ENCODE measurements at regions not wholly inside any gene's neighbourhood (a gene's known extent, or its start where the extent isn't known, plus 50 kb on each side); places are given as distances from the start of the nearest gene placed in this dataset.

DNA sequence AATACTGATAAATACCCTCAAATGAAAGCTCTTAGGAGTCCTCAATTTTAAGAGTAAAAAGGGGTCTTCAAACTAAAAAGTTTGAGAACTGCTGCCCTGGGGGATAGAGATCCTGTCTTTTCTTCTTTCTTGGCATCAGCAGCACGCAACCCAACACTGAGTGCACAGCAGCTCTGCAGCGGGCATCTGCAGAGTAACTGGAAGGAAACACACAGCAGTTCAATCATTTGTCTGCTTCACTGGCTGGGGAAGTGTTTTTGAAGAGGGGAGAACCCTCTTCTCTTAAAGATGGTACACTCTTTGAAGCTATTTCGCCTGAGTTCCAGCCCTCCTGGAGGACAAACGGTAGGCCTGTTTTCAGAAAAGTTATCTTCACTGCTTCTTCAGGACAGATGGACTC, 193.6 kb downstream of the FGFR2 start:
- no peak for DNase-seq (ENCODE audit: low read depth)
- no peak overlapping the region for H3K4me3 ChIP-seq (ENCODE audit: low read depth, low read length)
- TF ChIP-seq, protein P1, sequence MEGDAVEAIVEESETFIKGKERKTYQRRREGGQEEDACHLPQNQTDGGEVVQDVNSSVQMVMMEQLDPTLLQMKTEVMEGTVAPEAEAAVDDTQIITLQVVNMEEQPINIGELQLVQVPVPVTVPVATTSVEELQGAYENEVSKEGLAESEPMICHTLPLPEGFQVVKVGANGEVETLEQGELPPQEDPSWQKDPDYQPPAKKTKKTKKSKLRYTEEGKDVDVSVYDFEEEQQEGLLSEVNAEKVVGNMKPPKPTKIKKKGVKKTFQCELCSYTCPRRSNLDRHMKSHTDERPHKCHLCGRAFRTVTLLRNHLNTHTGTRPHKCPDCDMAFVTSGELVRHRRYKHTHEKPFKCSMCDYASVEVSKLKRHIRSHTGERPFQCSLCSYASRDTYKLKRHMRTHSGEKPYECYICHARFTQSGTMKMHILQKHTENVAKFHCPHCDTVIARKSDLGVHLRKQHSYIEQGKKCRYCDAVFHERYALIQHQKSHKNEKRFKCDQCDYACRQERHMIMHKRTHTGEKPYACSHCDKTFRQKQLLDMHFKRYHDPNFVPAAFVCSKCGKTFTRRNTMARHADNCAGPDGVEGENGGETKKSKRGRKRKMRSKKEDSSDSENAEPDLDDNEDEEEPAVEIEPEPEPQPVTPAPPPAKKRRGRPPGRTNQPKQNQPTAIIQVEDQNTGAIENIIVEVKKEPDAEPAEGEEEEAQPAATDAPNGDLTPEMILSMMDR (IDR thresholded peaks at IDR 0.05; ENCODE audit: insufficient read depth, low read depth, low read length): no peak

- TF ChIP-seq, protein P1 (IDR thresholded peaks at IDR 0.05; ENCODE audit: insufficient read depth, low read depth, low read length): no peak
- DNase-seq (ENCODE audit: low read depth): no peak
- H3K4me3 ChIP-seq (ENCODE audit: low read depth, low read length): no peak overlapping the region
Measured at GRCh38 chr10:121405096-121405495, 193.1 kb downstream of the FGFR2 start.

DNA sequence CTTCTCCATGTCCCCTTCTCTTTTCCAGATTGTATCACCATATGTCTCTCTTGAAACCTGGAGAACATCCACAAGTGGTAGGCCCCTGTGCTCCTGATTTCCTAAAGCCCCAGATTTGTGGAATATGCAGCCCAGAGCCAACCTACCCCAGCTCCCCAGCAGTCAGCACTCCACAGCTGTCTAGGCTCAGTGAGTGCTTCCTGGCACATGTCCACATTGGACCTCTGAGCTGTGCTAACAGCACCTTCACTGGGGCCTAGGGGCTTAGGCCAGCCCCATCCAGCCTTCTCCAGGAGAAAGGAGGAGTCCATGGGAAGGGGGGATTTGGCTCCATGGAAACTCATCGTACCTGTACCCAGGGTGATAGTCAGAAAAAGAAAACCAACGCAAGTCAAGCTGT, 192.7 kb downstream of the FGFR2 start:
- DNase-seq (ENCODE audit: low read depth): no peak
- TF ChIP-seq, protein P1 (IDR thresholded peaks at IDR 0.05; ENCODE audit: insufficient read depth, low read depth, low read length): no peak
- H3K4me3 ChIP-seq (ENCODE audit: low read depth, low read length): no peak overlapping the region

GRCh38 chr10:121405953-121406352, 192.3 kb downstream of the FGFR2 start:
- TF ChIP-seq, protein P1 (IDR thresholded peaks at IDR 0.05; ENCODE audit: insufficient read depth, low read depth, low read length): no peak
- H3K4me3 ChIP-seq (ENCODE audit: low read depth, low read length): no peak overlapping the region
- no peak for DNase-seq (ENCODE audit: low read depth)

GRCh38 chr10:121406823-121407545, 191.3 kb downstream of the FGFR2 start:
- no peak overlapping the region for H3K4me3 ChIP-seq (ENCODE audit: low read depth, low read length)
- TF ChIP-seq, protein P1 (IDR thresholded peaks at IDR 0.05; ENCODE audit: insufficient read depth, low read depth, low read length): no peak
- no peak for DNase-seq (ENCODE audit: low read depth)

DNA sequence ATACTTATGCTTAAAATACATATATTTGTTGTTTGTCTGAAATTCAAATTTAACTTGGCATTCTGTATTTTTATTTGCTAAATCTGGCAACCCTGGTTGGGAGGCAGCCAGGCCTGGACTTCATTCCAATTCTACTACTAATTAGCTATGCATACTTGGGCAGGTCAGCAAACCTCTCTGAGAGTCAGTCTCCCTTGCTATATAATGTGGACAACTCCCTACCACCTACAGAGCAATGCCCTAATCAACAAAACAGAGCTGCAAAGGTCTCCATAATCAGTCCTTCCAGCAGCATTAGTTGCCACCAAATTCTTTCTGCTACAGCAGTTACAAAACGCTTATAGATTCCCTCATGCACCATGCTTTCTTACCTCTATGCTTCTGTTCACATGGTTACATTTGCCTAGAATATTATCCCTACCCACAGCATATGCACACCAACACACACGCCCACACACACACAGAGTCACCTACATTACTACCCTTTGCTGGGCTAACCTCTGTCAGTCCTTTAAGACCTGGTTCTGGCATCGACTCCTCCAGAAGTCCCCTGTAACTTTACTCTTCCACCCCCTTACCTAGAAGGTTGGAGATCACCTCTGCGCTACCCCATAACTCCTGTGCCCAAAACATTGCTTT, 188.7 kb downstream of the FGFR2 start:
- TF ChIP-seq, protein P1 (IDR thresholded peaks at IDR 0.05; ENCODE audit: insufficient read depth, low read depth, low read length): no peak

More for the DNA sequence above, 188.7 kb downstream of the FGFR2 start:
- no peak for DNase-seq (ENCODE audit: low read depth)
- H3K4me3 ChIP-seq (ENCODE audit: low read depth, low read length): no peak overlapping the region
